AG09309 (cell line): ENCODE measurements at regions not wholly inside any gene's neighbourhood (a gene's known extent, or its start where the extent isn't known, plus 50 kb on each side); places are given as distances from the start of the nearest gene placed in this dataset.
A peak's percentile ranks its signal among the peaks of the same experiment; 100 is the strongest.

Experiments
- DNase-seq: peaks from one replicate; pipeline ENCODE4 v3.0.0-alpha.2; 2010; ENCODE audit warnings: low read depth
- H3K4me3 ChIP-seq: 2 replicates; pipeline ENCODE4 v1.5.1; 2011; ENCODE audit warnings: mild to moderate bottlenecking, low read depth, low read length, moderate library complexity; ENCODE audit not compliant: control insufficient read depth
- CTCF ChIP-seq: IDR thresholded peaks from 2 replicates; pipeline ENCODE4 v1.5.1; 2011; ENCODE audit warnings: mild to moderate bottlenecking, low read depth, low read length, inconsistent platforms; ENCODE audit not compliant: insufficient read depth, control insufficient read depth; ENCODE audit errors: missing control alignments

GRCh38 chr2:124967325-124967724 lies 942.2 kb downstream of the CNTNAP5 start:
- no peak for TF ChIP-seq CTCF
- H3K4me3 ChIP-seq = no peak overlapping the region
- DNase-seq = no peak

- no peak for DNase-seq
- no peak overlapping the region for H3K4me3 ChIP-seq
- TF ChIP-seq CTCF = no peak
Measured at GRCh38 chr2:124970030-124970429, 944.9 kb downstream of the CNTNAP5 start.

- no peak for TF ChIP-seq CTCF
- no peak overlapping the region for H3K4me3 ChIP-seq
- no peak for DNase-seq
Measured at GRCh38 chr2:124973396-124973795, 948.3 kb downstream of the CNTNAP5 start.

GRCh38 chr2:124975224-124975623 lies 950.1 kb downstream of the CNTNAP5 start:
- DNase-seq = no peak
- H3K4me3 ChIP-seq = no peak overlapping the region
- TF ChIP-seq CTCF = no peak

- DNase-seq = no peak
- no peak overlapping the region for H3K4me3 ChIP-seq
- TF ChIP-seq CTCF = no peak
Measured at GRCh38 chr2:124975648-124976047, 950.6 kb downstream of the CNTNAP5 start.

- DNase-seq = no peak
- no peak for TF ChIP-seq CTCF
Measured at GRCh38 chr2:124978597-124978996, 953.5 kb downstream of the CNTNAP5 start.

GRCh38 chr2:124983595-124983994 lies 958.5 kb downstream of the CNTNAP5 start:
- peak; percentile 17 for DNase-seq
- TF ChIP-seq CTCF = no peak
- no peak overlapping the region for H3K4me3 ChIP-seq

More at GRCh38 chr2:124978597-124978996, 953.5 kb downstream of the CNTNAP5 start:
- no peak overlapping the region for H3K4me3 ChIP-seq
